ENCODE measurements at regions not wholly inside any gene's neighbourhood (a gene's known extent, or its start where the extent isn't known, plus 50 kb on each side); places are given as distances from the start of the nearest gene placed in this dataset.

DNA sequence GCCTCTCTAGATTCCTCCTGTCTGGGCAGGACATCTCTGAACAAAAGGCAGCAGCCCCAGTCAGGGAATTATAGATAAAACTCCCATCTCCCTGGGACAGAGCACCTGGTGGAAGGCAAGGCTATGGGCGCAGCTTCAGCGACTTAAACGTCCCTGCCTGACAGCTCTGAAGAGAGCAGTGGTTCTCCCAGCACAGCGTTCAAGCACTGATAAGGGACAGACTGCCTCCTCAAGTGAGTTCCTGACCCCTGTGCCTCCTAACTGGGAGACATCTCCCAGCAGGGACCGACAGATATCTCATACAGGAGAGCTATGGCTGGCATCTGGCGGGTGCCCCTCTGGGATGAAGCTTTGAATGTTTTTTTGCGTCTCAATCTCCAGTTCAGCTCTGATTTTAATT lies 262.2 kb downstream of the PARM1 start:
- TF ChIP-seq, protein P1, sequence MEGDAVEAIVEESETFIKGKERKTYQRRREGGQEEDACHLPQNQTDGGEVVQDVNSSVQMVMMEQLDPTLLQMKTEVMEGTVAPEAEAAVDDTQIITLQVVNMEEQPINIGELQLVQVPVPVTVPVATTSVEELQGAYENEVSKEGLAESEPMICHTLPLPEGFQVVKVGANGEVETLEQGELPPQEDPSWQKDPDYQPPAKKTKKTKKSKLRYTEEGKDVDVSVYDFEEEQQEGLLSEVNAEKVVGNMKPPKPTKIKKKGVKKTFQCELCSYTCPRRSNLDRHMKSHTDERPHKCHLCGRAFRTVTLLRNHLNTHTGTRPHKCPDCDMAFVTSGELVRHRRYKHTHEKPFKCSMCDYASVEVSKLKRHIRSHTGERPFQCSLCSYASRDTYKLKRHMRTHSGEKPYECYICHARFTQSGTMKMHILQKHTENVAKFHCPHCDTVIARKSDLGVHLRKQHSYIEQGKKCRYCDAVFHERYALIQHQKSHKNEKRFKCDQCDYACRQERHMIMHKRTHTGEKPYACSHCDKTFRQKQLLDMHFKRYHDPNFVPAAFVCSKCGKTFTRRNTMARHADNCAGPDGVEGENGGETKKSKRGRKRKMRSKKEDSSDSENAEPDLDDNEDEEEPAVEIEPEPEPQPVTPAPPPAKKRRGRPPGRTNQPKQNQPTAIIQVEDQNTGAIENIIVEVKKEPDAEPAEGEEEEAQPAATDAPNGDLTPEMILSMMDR (IDR thresholded peaks at IDR 0.05), result no peak
- TF ChIP-seq POLR2A (IDR thresholded peaks at IDR 0.05), result no peak

All from heart left ventricle (tissue), 13 donors.